H9 (cell line): ENCODE measurements at regions not wholly inside any gene's neighbourhood (a gene's known extent, or its start where the extent isn't known, plus 50 kb on each side); places are given as distances from the start of the nearest gene placed in this dataset.

ENCODE experiments used
- DNase-seq: peaks from one replicate; pipeline ENCODE4 v3.0.0-alpha.2; 2017
- H2AFZ ChIP-seq: one replicate; pipeline ENCODE4 v1.6.1; 2013; ENCODE audit warnings: mild to moderate bottlenecking, low read length, control low read depth, moderate library complexity
- H2AK5ac ChIP-seq: 2 replicates; pipeline ENCODE4 v1.6.1; 2013; ENCODE audit warnings: low read length, control low read depth, mixed read lengths; ENCODE audit not compliant: insufficient read length
- H2BK120ac ChIP-seq: one replicate; pipeline ENCODE4 v1.6.1; 2013; ENCODE audit warnings: low read depth, mild to moderate bottlenecking, low read length, control low read depth, inconsistent platforms; ENCODE audit not compliant: poor library complexity, severe bottlenecking
- H2BK12ac ChIP-seq: 2 replicates; pipeline ENCODE4 v1.6.1; 2013; ENCODE audit warnings: low read length, control low read depth, mixed read lengths, low read depth; ENCODE audit not compliant: insufficient read length
- H2BK15ac ChIP-seq: 2 replicates; pipeline ENCODE4 v1.6.1; 2013; ENCODE audit warnings: low read depth, low read length, control low read depth
- H2BK20ac ChIP-seq: one replicate; pipeline ENCODE4 v1.6.1; 2013; ENCODE audit warnings: low read depth, mild to moderate bottlenecking, low read length, control low read depth, inconsistent platforms; ENCODE audit not compliant: poor library complexity, severe bottlenecking
- H2BK5ac ChIP-seq: 2 replicates; pipeline ENCODE4 v1.6.1; 2013; ENCODE audit warnings: low read length, control low read depth, mixed read lengths; ENCODE audit not compliant: insufficient read length
- H3K14ac ChIP-seq: 2 replicates; pipeline ENCODE4 v1.6.1; 2013; ENCODE audit warnings: low read length, control low read depth; ENCODE audit not compliant: insufficient read depth
- H3K18ac ChIP-seq: 2 replicates; pipeline ENCODE4 v1.6.1; 2013; ENCODE audit warnings: low read depth, mild to moderate bottlenecking, mixed read lengths, low read length, control low read depth; ENCODE audit not compliant: insufficient read length
- H3K23ac ChIP-seq: 2 replicates; pipeline ENCODE4 v1.6.1; 2013; ENCODE audit warnings: low read length, control low read depth, mixed read lengths, low read depth; ENCODE audit not compliant: insufficient read length
- H3K23me2 ChIP-seq: 2 replicates; pipeline ENCODE4 v1.6.1; 2013; ENCODE audit warnings: low read depth, mild to moderate bottlenecking, mixed read lengths, low read length, control low read depth; ENCODE audit not compliant: insufficient read length, poor library complexity, severe bottlenecking
- H3K27ac ChIP-seq: 2 replicates; pipeline ENCODE4 v1.5.1; 2013; ENCODE audit warnings: low read length, control low read depth, mixed read lengths, low read depth; ENCODE audit not compliant: insufficient read length
- H3K27me3 ChIP-seq: 2 replicates; pipeline ENCODE4 v1.6.1; 2013; ENCODE audit warnings: low read length, control low read depth, inconsistent platforms; ENCODE audit not compliant: insufficient read depth
- H3K4ac ChIP-seq: 2 replicates; pipeline ENCODE4 v1.6.1; 2013; ENCODE audit warnings: low read depth, mild to moderate bottlenecking, control low read depth, inconsistent platforms, low read length, moderate library complexity
- H3K4me1 ChIP-seq: 2 replicates; pipeline ENCODE4 v1.6.1; 2013; ENCODE audit warnings: low read length, control low read depth, inconsistent platforms; ENCODE audit not compliant: insufficient read depth
- H3K4me2 ChIP-seq: 2 replicates; pipeline ENCODE4 v1.6.1; 2013; ENCODE audit warnings: low read length, control low read depth, mixed read lengths; ENCODE audit not compliant: insufficient read length, insufficient read depth
- H3K56ac ChIP-seq: 2 replicates; pipeline ENCODE4 v1.6.1; 2013; ENCODE audit warnings: low read depth, mild to moderate bottlenecking, mixed read lengths, low read length, control low read depth; ENCODE audit not compliant: insufficient read length
- H3K79me1 ChIP-seq: 2 replicates; pipeline ENCODE4 v1.6.1; 2013; ENCODE audit warnings: low read depth, mild to moderate bottlenecking, moderate library complexity, low read length, control low read depth, inconsistent platforms; ENCODE audit not compliant: insufficient read depth, poor library complexity, severe bottlenecking
- H3K79me2 ChIP-seq: 2 replicates; pipeline ENCODE4 v1.6.1; 2013; ENCODE audit warnings: low read length, control low read depth, inconsistent platforms; ENCODE audit not compliant: insufficient read depth
- H3K9ac ChIP-seq: 2 replicates; pipeline ENCODE4 v1.6.1; 2013; ENCODE audit warnings: low read length, control low read depth, mixed read lengths; ENCODE audit not compliant: insufficient read length; ENCODE audit errors: extremely low read depth
- H3K9me3 ChIP-seq: one replicate; pipeline ENCODE4 v1.6.1; 2013; ENCODE audit warnings: low read depth, low read length, inconsistent platforms; ENCODE audit not compliant: control insufficient read depth
- H3T11ph ChIP-seq: one replicate; pipeline ENCODE4 v1.6.1; 2013; ENCODE audit warnings: mild to moderate bottlenecking, low read length, control low read depth, inconsistent platforms
- H4K20me1 ChIP-seq: one replicate; pipeline ENCODE4 v1.6.1; 2013; ENCODE audit not compliant: control insufficient read depth, insufficient read length, insufficient read depth
- H4K5ac ChIP-seq: 2 replicates; pipeline ENCODE4 v1.6.1; 2013; ENCODE audit warnings: low read depth, mild to moderate bottlenecking, mixed read lengths, low read length, control low read depth; ENCODE audit not compliant: insufficient read length
- H4K8ac ChIP-seq: replicated peaks from 2 replicates; pipeline ENCODE4 v1.6.1; 2013; ENCODE audit warnings: low read length, control low read depth, mixed read lengths, low read depth; ENCODE audit not compliant: insufficient read length
- H4K91ac ChIP-seq: 2 replicates; pipeline ENCODE4 v1.6.1; 2013; ENCODE audit warnings: low read depth, mild to moderate bottlenecking, moderate library complexity, mixed read lengths, low read length, control low read depth; ENCODE audit not compliant: insufficient read length
- H3K27ac Mint-ChIP-seq, 3 experiments: 2 replicates in 2 of 3; 3 replicates in 1 of 3; pipeline ENCODE4 v1.8.0; 2020 to 2021; ENCODE audit warnings: mixed read lengths in 3 of 3, mild to moderate bottlenecking in 1 of 3, moderate library complexity in 1 of 3
- H3K27me3 Mint-ChIP-seq: 2 replicates; pipeline ENCODE4 v1.8.0; 2021; ENCODE audit warnings: low read depth, mild to moderate bottlenecking, moderate library complexity, mixed read lengths
- H3K36me3 Mint-ChIP-seq, 3 experiments: 2 replicates in 2 of 3; 3 replicates in 1 of 3; pipeline ENCODE4 v1.8.0; 2020 to 2021; ENCODE audit warnings: low read depth in 3 of 3, mixed read lengths in 3 of 3; ENCODE audit not compliant: insufficient read depth in 1 of 3
- H3K4me1 Mint-ChIP-seq, 2 experiments: 2 replicates each; pipeline ENCODE4 v1.8.0; 2020; ENCODE audit warnings: mixed read lengths in 2 of 2
- H3K4me3 Mint-ChIP-seq, 2 experiments: 2 replicates in 1 of 2; 3 replicates in 1 of 2; pipeline ENCODE4 v1.8.0; 2020 to 2021; ENCODE audit warnings: mild to moderate bottlenecking in 2 of 2, mixed read lengths in 2 of 2, moderate library complexity in 1 of 2
- H3K9me3 Mint-ChIP-seq, 2 experiments: 2 replicates in 1 of 2; 3 replicates in 1 of 2; pipeline ENCODE4 v1.8.0; 2020; ENCODE audit warnings: mild to moderate bottlenecking in 2 of 2, mixed read lengths in 2 of 2, moderate library complexity in 1 of 2
- CTCF ChIP-seq: fragments of 200-600 bp; sonication (generic); conservative IDR thresholded peaks from 3 replicates; pipeline ENCODE4 v1.8.0; 2021; ENCODE audit warnings: antibody characterized with exemption, mild to moderate bottlenecking
- WGBS: extraction: QIAGEN DNeasy Blood & Tissue Kit; methylation state at CpG from one replicate; pipeline ENCODE4 v1.1.7; 2013; ENCODE audit warnings: missing lambda C conversion rate, low lambda C conversion rate, mixed read lengths; ENCODE audit not compliant: insufficient read length; ENCODE audit errors: extremely low coverage; 5-methylcytosine and 5-hydroxymethylcytosine counted together

DNA sequence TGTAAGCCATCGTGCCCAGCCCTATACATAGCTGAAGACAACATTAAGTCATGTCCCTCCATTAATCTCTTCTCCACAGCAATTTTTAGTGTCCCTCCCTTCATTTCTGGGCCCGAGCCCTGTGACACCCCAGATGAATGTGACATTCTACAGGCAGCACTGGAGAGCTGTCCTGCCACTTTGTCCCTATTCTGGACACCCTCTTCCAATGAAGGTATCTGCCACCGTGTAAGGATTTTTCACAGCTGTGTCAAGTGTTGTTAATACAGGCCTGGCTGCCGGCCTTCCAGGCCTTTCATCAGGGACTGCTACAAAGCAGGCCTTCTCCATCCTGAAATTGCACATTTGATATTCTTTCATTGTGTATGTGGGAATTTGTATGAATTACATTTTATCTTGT lies 62.0 kb upstream of the SLC28A3 start:
- no peak overlapping the region for H3K9ac ChIP-seq
- no peak overlapping the region for H3K56ac ChIP-seq
- no peaks in the 10 kb centered on the region for H4K20me1 ChIP-seq
- TF ChIP-seq CTCF: no peak
- no peak overlapping the region for H3K4me3 Mint-ChIP-seq
- no peak overlapping the region for H2BK12ac ChIP-seq
- no peaks in the 10 kb centered on the region for H3K9me3 ChIP-seq
- no peak overlapping the region for H3K23ac ChIP-seq
- no peak overlapping the region for H3K18ac ChIP-seq
- WGBS: no CpG with 5 or more reads among the region's 4 CpGs
- H3K27ac ChIP-seq: no peak overlapping the region
- H2AFZ ChIP-seq: no peak overlapping the region
- H3K4me1 ChIP-seq: no peaks in the 10 kb centered on the region
- H3K27me3 ChIP-seq: no peaks in the 10 kb centered on the region
- H4K8ac ChIP-seq: no peak overlapping the region
- no peak overlapping the region for H3K27ac Mint-ChIP-seq
- no peak overlapping the region for H2AK5ac ChIP-seq
- H3T11ph ChIP-seq: no peak overlapping the region
- H3K27me3 Mint-ChIP-seq: no peaks in the 10 kb centered on the region
- no peak overlapping the region for H2BK5ac ChIP-seq
- peaks cover 9 to 17% of the 10 kb centered on the region in 2 experiments; a peak in 4 of 5 replicates for H3K9me3 Mint-ChIP-seq
- no peak overlapping the region for H2BK20ac ChIP-seq
- H4K5ac ChIP-seq: no peak overlapping the region
- H3K14ac ChIP-seq: no peak overlapping the region
- peaks cover 5 to 6% (median 6%) of the 10 kb centered on the region in 3 experiments; a peak in 6 of 7 replicates for H3K36me3 Mint-ChIP-seq
- H3K79me1 ChIP-seq: no peaks in the 10 kb centered on the region
- no peak overlapping the region for H4K91ac ChIP-seq
- H3K23me2 ChIP-seq: no peaks in the 10 kb centered on the region
- DNase-seq: no peak
- no peaks in the 10 kb centered on the region for H3K79me2 ChIP-seq
- no peak overlapping the region for H2BK120ac ChIP-seq
- H3K4me1 Mint-ChIP-seq: no peaks in the 10 kb centered on the region; a peak in 1 of 4 replicates
- H3K4ac ChIP-seq: no peak overlapping the region
- H3K4me2 ChIP-seq: no peak overlapping the region
- no peak overlapping the region for H2BK15ac ChIP-seq
